IMR-90 (cell line): ENCODE measurements at regions not wholly inside any gene's neighbourhood (a gene's known extent, or its start where the extent isn't known, plus 50 kb on each side); places are given as distances from the start of the nearest gene placed in this dataset.

Experiments used
- CTCF ChIP-seq: conservative IDR thresholded peaks from 2 replicates; pipeline ENCODE4 v1.5.1; 2012; ENCODE audit warnings: mild to moderate bottlenecking, low read depth, low read length, improper control_type of control experiment
- MXI1 ChIP-seq: IDR thresholded peaks from 2 replicates; pipeline ENCODE4 v1.6.1; 2012; ENCODE audit warnings: low read depth, mild to moderate bottlenecking, low read length, moderate library complexity, borderline replicate concordance
- NFE2L2 ChIP-seq: fragments of 150-350 bp; IDR thresholded peaks from 2 replicates; pipeline ENCODE4 v1.6.1; 2016; ENCODE audit warnings: low read depth, mild to moderate bottlenecking, low read length
- POLR2A ChIP-seq: IDR thresholded peaks from 2 replicates; pipeline ENCODE4 v1.6.1; 2012; ENCODE audit warnings: mild to moderate bottlenecking, low read depth, low read length
- RCOR1 ChIP-seq: IDR thresholded peaks from 2 replicates; pipeline ENCODE4 v1.6.1; 2012; ENCODE audit warnings: mild to moderate bottlenecking, low read length, improper control_type of control experiment; ENCODE audit not compliant: insufficient replicate concordance

GRCh38 chr4:159455675-159456237 is 352.9 kb downstream of the RAPGEF2 start:
- no peak for TF ChIP-seq MXI1
- no peak for TF ChIP-seq NFE2L2
- peak; percentile 73 for TF ChIP-seq CTCF
- no peak for TF ChIP-seq POLR2A
- TF ChIP-seq RCOR1: no peak
